ENCODE measurements at regions not wholly inside any gene's neighbourhood (a gene's known extent, or its start where the extent isn't known, plus 50 kb on each side); places are given as distances from the start of the nearest gene placed in this dataset.

- TF ChIP-seq, protein P1, sequence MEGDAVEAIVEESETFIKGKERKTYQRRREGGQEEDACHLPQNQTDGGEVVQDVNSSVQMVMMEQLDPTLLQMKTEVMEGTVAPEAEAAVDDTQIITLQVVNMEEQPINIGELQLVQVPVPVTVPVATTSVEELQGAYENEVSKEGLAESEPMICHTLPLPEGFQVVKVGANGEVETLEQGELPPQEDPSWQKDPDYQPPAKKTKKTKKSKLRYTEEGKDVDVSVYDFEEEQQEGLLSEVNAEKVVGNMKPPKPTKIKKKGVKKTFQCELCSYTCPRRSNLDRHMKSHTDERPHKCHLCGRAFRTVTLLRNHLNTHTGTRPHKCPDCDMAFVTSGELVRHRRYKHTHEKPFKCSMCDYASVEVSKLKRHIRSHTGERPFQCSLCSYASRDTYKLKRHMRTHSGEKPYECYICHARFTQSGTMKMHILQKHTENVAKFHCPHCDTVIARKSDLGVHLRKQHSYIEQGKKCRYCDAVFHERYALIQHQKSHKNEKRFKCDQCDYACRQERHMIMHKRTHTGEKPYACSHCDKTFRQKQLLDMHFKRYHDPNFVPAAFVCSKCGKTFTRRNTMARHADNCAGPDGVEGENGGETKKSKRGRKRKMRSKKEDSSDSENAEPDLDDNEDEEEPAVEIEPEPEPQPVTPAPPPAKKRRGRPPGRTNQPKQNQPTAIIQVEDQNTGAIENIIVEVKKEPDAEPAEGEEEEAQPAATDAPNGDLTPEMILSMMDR (IDR thresholded peaks at IDR 0.05; ENCODE audit: control extremely low read depth in 1 of 3, insufficient read depth in 1 of 3, low read depth in 1 of 3, low read length in 3 of 3): no peak
- TF ChIP-seq USF2 (IDR thresholded peaks at IDR 0.05; ENCODE audit: low read length) (no peak), SIN3A (conservative IDR thresholded peaks at IDR 0.05 in 1 of 2, IDR thresholded peaks at IDR 0.05 in 1 of 2; ENCODE audit: low read depth in 1 of 2, low read length in 2 of 2) (no peak), KDM1A (IDR thresholded peaks at IDR 0.05; ENCODE audit: borderline replicate concordance, low read length) (no peak), TAF7 (optimal IDR thresholded peaks at IDR 0.05; ENCODE audit: borderline replicate concordance, low read depth, low read length) (no peak), CBX8 (IDR thresholded peaks at IDR 0.05; ENCODE audit: borderline replicate concordance, low read depth, low read length) (no peak), POLR2A (IDR thresholded peaks at IDR 0.05; ENCODE audit: control extremely low read depth in 1 of 2, low read depth in 2 of 2, low read length in 2 of 2) (no peak), POLR2AphosphoS5 (IDR thresholded peaks at IDR 0.05; ENCODE audit: low read depth, low read length) (no peak), KDM4A (IDR thresholded peaks at IDR 0.05; ENCODE audit: low read depth, low read length, severe bottlenecking) (no peak), CREB1 (IDR thresholded peaks at IDR 0.05) (no peak), EZH2 (IDR thresholded peaks at IDR 0.05; ENCODE audit: low read depth, low read length, severe bottlenecking) (no peak)
Observed at GRCh38 chr15:66623801-66624453, 58.1 kb upstream of the LCTL start.
